K562 (cell line): ENCODE measurements at regions not wholly inside any gene's neighbourhood (a gene's known extent, or its start where the extent isn't known, plus 50 kb on each side); places are given as distances from the start of the nearest gene placed in this dataset.

Experiments
- ATF2 ChIP-seq: sonication (generic); formaldehyde crosslinking; IDR thresholded peaks from 2 replicates; pipeline ENCODE4 v1.8.1; 2022; ENCODE audit warnings: missing genetic modification reagents
- ILF3 ChIP-seq: fragments of 450-650 bp; IDR thresholded peaks from 2 replicates; pipeline ENCODE4 v1.6.1; 2018; ENCODE audit warnings: antibody characterized with exemption, mild to moderate bottlenecking, moderate library complexity, borderline replicate concordance
- KAT7 ChIP-seq: sonication (generic); formaldehyde crosslinking; IDR thresholded peaks from 2 replicates; pipeline ENCODE4 v1.8.0; 2022; ENCODE audit warnings: missing genetic modification reagents, mild to moderate bottlenecking, borderline replicate concordance
- KLF13 ChIP-seq: fragments of 450-650 bp; IDR thresholded peaks from 2 replicates; pipeline ENCODE4 v1.6.1; 2016; ENCODE audit warnings: missing genetic modification characterization, low read depth, mild to moderate bottlenecking, missing compliant biosample characterization, moderate library complexity, borderline replicate concordance
- MGA ChIP-seq: fragments of 450-650 bp; IDR thresholded peaks from 2 replicates; pipeline ENCODE4 v1.6.1; 2016; ENCODE audit warnings: mild to moderate bottlenecking, moderate library complexity
- PREB ChIP-seq: sonication (generic); formaldehyde crosslinking; IDR thresholded peaks from 2 replicates; pipeline ENCODE4 v1.8.1; 2023; ENCODE audit warnings: mild to moderate bottlenecking, missing genetic modification reagents
- PRMT5 ChIP-seq: sonication (generic); formaldehyde crosslinking; IDR thresholded peaks from 2 replicates; pipeline ENCODE4 v1.5.0; 2020; ENCODE audit warnings: missing genetic modification reagents
- SAFB2 ChIP-seq: fragments of 200-400 bp; formaldehyde crosslinking; IDR thresholded peaks from 2 replicates; pipeline ENCODE4 v1.6.1; 2018; ENCODE audit warnings: borderline replicate concordance, low read length, low read depth, moderate library complexity; ENCODE audit not compliant: severe bottlenecking
- TEAD4 ChIP-seq, 2 experiments: sonication (generic) in 1 of 2; formaldehyde crosslinking in 1 of 2; IDR thresholded peaks; 2 replicates each; pipeline versions ENCODE4 v1.6.1 to v1.8.0; 2012 to 2022; ENCODE audit warnings: borderline replicate concordance in 1 of 2, inconsistent platforms in 1 of 2, low read length in 1 of 2, mild to moderate bottlenecking in 1 of 2, missing genetic modification reagents in 1 of 2
- XRCC5 ChIP-seq: fragments of 200-400 bp; formaldehyde crosslinking; IDR thresholded peaks from 2 replicates; pipeline ENCODE4 v1.6.1; 2017; ENCODE audit warnings: low read depth, mild to moderate bottlenecking, low read length
- ZBTB7A ChIP-seq: IDR thresholded peaks from 2 replicates; pipeline ENCODE4 v1.6.1; 2011; ENCODE audit warnings: low read depth, mild to moderate bottlenecking, low read length, moderate library complexity, borderline replicate concordance; ENCODE audit not compliant: control insufficient read depth
- ZNF174 ChIP-seq: fragments of 250-450 bp; sonication (Bioruptor Pico); IDR thresholded peaks from 2 replicates; pipeline ENCODE4 v1.4.0; 2020; ENCODE audit warnings: mild to moderate bottlenecking

GRCh38 chr2:165017966-165018596 lies 62.8 kb upstream of the SLC38A11 start (continued):
- TF ChIP-seq MGA (no peak), ZBTB7A (no peak), KAT7 (no peak), PREB (CRISPR knock-in tag) (no peak), XRCC5 (no peak), PRMT5 (CRISPR knock-in tag) (no peak), TEAD4 (IDR thresholded peaks at IDR 0.05; ENCODE audit: low read length) (no peak), TEAD4 (CRISPR knock-in tag; IDR thresholded peaks at IDR 0.05; ENCODE audit: borderline replicate concordance) (no peak), ZNF174 (CRISPR knock-in tag) (no peak), ILF3 (no peak), KLF13 (tag) (no peak), ATF2 (CRISPR knock-in tag) (no peak), SAFB2 (no peak)
